HL-60 (cell line): ENCODE measurements at regions not wholly inside any gene's neighbourhood (a gene's known extent, or its start where the extent isn't known, plus 50 kb on each side); places are given as distances from the start of the nearest gene placed in this dataset.

ENCODE experiments used
- POLR2AphosphoS5 ChIP-seq: IDR thresholded peaks from 2 replicates; pipeline ENCODE4 v1.6.1; 2012; ENCODE audit warnings: low read depth
- TF ChIP-seq, protein P1 (sequence below): IDR thresholded peaks from one replicate; pipeline ENCODE4 v1.5.1; 2011; ENCODE audit warnings: low read length, control low read depth, inconsistent platforms; ENCODE audit not compliant: insufficient read depth

DNA sequence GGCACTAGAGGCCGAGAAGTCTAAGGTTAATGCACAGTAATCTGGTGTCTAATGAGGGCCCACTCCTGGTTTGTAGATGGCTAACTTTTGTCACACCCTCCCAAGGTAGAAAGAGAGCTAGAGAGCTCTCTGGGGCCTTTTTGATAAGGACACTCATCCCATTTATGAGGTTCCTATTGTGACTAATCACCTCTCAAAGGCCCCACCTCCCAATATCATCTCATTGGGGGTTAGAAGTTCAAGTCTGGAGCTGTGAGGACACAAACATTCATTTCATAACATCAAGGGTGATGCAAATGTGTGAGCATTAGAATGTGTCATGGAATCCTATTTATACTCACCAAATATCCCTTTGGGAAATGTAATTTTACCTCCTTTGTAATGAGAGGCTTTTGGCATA is 79.2 kb upstream of the SLC10A2 start:
- TF ChIP-seq, protein P1, sequence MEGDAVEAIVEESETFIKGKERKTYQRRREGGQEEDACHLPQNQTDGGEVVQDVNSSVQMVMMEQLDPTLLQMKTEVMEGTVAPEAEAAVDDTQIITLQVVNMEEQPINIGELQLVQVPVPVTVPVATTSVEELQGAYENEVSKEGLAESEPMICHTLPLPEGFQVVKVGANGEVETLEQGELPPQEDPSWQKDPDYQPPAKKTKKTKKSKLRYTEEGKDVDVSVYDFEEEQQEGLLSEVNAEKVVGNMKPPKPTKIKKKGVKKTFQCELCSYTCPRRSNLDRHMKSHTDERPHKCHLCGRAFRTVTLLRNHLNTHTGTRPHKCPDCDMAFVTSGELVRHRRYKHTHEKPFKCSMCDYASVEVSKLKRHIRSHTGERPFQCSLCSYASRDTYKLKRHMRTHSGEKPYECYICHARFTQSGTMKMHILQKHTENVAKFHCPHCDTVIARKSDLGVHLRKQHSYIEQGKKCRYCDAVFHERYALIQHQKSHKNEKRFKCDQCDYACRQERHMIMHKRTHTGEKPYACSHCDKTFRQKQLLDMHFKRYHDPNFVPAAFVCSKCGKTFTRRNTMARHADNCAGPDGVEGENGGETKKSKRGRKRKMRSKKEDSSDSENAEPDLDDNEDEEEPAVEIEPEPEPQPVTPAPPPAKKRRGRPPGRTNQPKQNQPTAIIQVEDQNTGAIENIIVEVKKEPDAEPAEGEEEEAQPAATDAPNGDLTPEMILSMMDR: no peak
- TF ChIP-seq POLR2AphosphoS5: no peak
